GM19023 (cell line): ENCODE measurements at regions not wholly inside any gene's neighbourhood (a gene's known extent, or its start where the extent isn't known, plus 50 kb on each side); places are given as distances from the start of the nearest gene placed in this dataset.
"Not testable (repeated sequence)": the region's sequence is repeated elsewhere in the genome, so short reads cannot be mapped to it uniquely, and the experiment has no call there.

Source experiments
- ATAC-seq: cut with Tn5 transposase; IDR thresholded peaks from one replicate; pipeline ENCODE4 v1.9.1; 2021; ENCODE audit warnings: mild to moderate bottlenecking, moderate library complexity; ENCODE audit not compliant: unreplicated experiment

DNA sequence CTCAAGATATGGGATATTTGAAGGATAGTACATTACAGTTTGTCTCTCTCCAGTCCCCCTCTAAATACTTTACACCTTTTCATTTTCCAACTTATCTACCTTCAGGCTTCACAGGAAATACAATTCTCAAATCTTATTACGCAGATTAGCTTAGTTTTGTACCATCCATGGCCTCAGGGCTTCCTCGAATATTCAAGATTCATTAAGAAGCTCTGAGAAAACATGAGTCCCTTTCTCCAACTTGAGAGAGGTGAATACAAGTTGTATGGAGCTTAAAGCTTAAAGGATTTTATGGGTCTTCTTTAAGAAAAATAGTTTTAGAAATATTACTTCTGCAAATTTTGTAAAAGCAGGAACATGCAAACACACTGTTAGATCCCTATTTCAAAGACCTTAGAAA is 1212.5 kb downstream of the GALC start:
- no peak for ATAC-seq

- no peak for ATAC-seq
Measured at GRCh38 chr14:86779416-86779815, 1213.6 kb downstream of the GALC start.

DNA sequence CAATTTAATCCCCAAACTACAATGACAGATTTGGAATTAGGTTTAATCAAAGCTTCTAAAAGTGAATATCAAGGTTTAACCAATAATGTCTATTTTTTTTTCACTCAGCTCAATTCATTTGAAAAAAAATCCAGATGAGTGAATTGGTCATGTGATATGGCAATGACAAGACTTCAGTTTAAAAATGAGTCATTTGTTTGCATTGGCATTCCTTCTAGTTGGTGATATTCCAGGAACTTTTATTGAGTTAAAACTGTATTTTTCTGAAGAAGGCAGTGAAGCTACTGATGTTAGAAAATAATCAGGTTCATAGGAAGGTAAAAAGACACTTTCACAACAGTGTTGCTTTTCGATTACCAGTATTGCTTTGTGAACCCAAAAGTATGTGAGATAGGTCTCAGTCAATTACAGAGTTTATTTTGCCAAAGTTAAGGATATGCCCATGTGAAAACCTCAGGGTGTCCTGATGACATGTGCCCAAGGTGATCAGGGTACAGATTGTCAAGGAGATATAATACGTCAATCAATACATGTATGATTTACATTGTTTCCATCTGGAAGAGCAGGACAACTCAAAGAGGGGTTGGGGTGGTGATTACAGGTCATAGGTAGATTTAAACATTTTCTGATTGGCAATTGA is 1214.9 kb downstream of the GALC start:
- no peak for ATAC-seq

- not testable (repeated sequence) for ATAC-seq
Measured at GRCh38 chr14:86775896-86776295, 1217.1 kb downstream of the GALC start.

DNA sequence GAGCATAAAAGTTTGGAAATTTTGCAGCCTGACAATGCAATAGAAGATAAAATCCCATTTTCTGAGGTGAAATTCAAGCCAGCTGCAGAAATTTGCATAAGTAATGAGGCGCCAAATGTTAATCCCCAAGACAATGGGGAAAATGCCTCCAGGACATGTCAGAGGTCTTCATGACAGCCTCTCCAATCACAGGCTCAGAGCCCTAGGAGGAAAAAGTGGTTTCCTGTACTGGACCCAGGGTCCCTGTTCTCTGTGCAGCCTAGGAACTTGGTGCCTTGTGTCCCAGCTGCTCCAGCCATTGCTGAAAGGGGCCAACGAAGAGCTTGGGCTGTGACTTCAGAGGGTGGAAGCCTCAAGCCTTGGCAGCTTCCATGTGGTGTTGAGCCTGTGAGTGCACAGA is 1218.1 kb downstream of the GALC start:
- ATAC-seq, result no peak

DNA sequence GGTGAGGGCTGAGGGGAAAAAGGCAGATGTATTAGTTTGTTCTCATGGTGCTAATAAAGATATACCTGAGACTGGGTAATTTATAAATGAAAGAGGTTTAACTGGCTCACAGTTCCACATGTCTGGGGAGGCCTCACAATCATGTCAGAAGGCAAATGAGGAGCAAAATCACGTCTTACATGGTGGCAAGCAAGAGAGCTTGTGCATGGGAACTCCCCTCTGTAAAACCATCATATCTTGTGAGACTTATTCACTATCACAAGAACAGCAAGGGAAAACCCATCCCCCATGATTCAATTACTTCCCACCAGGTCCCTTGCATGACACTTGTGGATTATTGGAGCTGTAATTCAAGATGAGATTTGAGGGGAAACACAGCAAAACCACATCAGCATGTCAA is 1220.9 kb downstream of the GALC start:
- no peak for ATAC-seq

- ATAC-seq, result no peak
Measured at GRCh38 chr14:86770186-86770585, 1222.8 kb downstream of the GALC start.

- ATAC-seq, result no peak
Measured at GRCh38 chr14:86766469-86766868, 1226.5 kb downstream of the GALC start.

DNA sequence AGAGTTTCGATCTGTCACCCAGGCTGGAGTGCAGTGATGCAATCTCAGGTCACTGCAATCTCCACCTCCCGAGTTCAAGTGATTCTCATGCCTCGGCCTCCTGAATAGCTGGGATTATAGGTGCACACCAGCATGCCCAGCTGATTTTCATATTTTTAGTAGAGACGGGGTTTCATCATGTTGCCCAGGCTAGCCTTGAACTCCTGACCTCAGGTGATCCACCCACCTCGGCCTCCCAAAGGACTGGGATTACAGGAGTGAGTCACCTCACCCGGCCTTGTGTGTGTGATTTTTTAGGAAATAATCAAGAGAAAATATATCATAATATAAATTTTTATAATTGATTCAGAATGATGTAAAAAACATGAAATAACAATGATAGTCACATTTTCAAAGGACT is 1231.4 kb downstream of the GALC start:
- ATAC-seq, result no peak

GRCh38 chr14:86756521-86757190 is 1226.7 kb downstream of the FLRT2 start:
- ATAC-seq, result no peak

DNA sequence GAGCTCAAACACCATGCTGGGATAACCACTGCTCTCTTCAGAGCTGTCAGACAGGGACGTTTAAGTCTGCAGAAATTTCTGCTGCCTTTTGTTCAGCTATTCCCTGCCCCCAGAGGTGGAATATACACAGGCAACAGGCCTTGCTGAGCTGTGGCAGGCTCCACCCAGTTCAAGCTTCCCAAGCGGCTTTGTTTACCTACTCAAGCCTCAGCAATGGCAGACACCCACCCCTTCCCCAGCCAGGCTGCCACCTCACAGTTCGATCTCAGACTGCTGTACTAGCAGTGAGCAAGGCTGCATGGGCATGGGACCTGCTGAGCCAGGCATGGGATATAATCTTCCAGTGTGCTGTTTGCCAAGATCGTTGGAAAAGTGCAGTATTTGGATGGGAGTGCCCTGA is 1220.5 kb downstream of the FLRT2 start:
- ATAC-seq, result not testable (repeated sequence)

DNA sequence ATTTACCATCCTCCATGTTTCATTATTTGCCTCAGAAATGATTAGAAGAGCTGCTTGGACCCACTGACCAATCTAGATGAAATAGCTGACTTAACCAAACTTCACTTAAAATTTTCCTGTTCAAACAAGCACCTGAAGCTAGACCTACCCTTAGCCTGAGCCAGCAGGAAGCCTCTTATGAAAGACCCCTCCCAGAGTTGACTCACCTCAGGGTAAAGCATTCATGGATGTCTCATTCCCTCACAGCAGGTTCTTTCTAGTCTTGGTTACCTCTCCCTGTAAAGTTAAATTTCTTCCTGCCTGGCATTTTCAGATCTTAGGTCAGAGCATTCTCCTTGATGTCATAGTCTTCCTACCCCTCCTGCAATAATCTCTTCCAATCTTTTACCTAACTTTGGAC is 1209.8 kb downstream of the FLRT2 start:
- no peak for ATAC-seq

GRCh38 chr14:86731427-86731826 is 1201.5 kb downstream of the FLRT2 start:
- not testable (repeated sequence) for ATAC-seq

GRCh38 chr14:86723254-86723624 is 1193.3 kb downstream of the FLRT2 start:
- ATAC-seq, result no peak

DNA sequence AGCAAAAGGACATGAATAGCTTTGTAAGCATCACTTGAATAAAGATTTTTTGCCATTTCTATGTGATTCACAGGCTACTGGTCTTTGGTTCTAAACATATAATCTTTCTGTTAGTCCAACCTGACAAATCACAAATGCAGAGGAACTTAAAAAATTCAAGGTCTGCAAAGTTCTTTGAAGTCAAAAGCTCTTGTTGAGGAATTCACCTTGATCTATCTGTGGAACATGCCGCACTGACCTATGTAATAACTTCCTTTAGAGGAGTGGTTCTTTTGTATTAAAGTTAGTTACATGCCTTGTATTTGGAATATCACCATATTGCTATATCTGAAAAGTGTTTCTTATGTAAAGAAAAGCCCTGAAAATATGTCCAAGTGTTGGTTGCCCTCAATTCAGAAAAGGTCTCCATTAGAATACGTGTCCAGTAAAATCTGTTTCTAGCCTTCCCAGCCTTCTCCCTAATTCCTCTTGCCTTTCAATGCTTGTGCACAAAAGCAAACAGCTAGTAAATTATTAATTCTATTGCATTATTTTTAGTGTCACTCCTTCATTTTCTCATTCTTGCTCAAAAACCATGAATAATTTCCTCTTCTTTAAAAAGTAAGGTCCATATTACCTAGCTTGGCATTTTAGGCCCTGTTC is 1192.8 kb downstream of the FLRT2 start:
- ATAC-seq, result no peak

GRCh38 chr14:86714575-86714974 is 1184.6 kb downstream of the FLRT2 start:
- ATAC-seq, result no peak

DNA sequence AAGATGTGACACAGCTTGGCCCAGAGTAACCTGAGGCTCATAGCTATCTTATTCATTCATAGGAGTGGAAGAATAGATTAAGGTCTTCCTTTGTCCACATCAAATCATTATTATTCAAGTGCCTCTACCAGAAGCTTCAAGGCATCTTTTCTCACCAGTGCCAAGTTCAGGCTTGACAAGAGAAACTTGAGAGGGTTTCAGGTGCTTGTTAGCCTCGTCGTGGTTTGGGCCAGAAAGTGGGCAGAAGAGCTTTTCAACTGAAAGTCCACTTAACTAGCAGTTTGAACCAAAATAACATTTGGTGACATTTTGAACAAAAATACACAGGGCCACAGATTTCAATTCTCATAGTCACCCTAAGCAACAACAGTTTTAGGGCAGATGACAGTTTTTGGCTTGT is 1184.2 kb downstream of the FLRT2 start:
- ATAC-seq, result no peak

DNA sequence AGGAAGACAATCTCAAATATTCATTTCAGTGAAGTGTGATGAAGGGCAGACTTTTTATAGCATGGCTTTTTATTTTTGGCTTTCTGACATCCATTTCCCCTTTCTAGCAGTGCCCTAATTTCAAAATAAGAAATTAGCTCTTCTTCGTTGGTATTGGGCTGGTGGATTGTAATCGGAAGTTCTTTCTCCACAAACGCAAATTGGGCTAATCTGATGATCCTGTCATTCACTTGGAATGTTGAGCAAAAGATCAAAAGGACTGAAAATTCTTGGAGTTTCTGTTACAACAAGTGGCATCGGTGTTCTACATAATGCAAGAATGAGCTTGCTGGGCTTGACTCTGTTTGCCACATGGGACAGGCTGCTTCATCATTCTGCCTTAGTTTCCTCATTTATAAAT is 1182.8 kb downstream of the FLRT2 start:
- ATAC-seq, result no peak

DNA sequence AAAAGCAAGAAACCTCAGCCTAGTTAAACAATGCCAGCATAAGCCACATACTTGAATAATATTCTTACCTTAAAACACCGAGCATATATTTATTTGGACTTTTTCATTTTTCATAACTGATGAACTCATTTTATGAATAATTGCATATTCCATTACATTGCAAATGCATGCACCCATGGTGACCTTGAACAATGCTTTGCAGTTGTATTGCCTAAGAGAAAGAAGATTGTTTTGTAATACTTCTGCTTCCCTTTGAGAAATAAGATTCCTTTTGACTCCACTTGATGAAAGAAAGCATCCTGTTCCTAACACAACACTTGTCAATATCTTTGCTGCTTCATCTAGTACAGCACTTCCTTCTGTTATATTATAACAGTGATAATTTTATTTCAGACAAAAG is 1182.2 kb downstream of the FLRT2 start:
- ATAC-seq, result no peak

DNA sequence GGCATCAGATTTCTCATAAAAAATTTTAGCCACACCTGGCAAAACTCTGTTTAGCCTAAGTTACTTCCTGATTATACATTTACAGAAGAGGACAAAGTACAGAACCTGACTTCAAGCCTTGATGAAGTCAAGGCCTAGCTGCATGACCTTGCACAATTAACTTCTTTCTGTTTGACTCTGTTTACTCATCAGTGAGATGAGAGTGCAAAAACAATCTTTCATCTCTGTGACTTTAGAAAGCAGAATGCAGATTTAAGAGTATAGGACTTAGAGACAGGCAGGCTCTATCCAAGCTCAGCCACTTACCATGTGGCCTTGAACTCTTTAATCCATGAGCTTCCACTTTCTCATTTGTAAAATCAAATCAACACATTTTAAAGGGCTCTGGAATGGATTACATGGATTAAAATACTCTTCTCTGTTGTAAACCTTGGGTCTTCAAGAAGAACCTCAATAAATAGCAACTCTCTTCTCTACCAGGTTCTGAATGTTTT is 1178.9 kb downstream of the FLRT2 start:
- ATAC-seq, result no peak

- ATAC-seq, result no peak
Measured at GRCh38 chr14:86707071-86707470, 1177.1 kb downstream of the FLRT2 start.

DNA sequence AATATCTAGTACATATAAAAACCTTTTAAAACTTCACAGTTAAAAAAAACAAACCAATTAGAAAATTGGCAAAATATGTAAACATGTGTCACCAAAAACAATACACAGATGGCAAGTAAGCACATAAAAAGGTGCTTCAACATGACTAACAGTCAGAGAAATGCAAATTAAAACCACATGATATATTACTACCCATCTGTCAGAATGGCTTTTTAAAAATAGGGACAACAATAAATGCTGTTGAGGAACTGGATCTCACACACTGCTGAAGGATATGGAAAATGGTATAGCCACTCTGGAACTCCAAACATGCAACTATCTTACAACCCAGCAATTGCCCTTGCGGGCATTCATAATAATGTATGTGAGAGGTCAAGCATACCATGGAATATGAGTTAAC is 1153.6 kb downstream of the FLRT2 start:
- ATAC-seq, result no peak
